Esophagus squamous epithelium (tissue), 5 donors: ENCODE measurements at regions not wholly inside any gene's neighbourhood (a gene's known extent, or its start where the extent isn't known, plus 50 kb on each side); places are given as distances from the start of the nearest gene placed in this dataset.
"Not testable (repeated sequence)": the region's sequence is repeated elsewhere in the genome, so short reads cannot be mapped to it uniquely, and the experiment has no call there.

Source experiments
- DNase-seq: peaks from one replicate; lab custom pipeline; 2025; lab: John Stamatoyannopoulos, UW
- H3K27ac ChIP-seq, 4 donors: fragments of 200-600 bp; sonication (generic); one replicate each; pipeline ENCODE4 v1.5.1; 2016 to 2019; ENCODE audit warnings: mild to moderate bottlenecking in 1 of 4
- H3K27me3 ChIP-seq, 4 donors: fragments of 200-600 bp; sonication (generic); 1 replicate in 3 of 4; 2 replicates in 1 of 4; pipeline versions ENCODE4 v1.5.1 to v1.6.0; 2017 to 2021; ENCODE audit warnings: antibody characterized with exemption in 1 of 4
- H3K36me3 ChIP-seq, 3 donors: fragments of 200-600 bp; sonication (generic); one replicate each; pipeline ENCODE4 v1.5.1; 2016 to 2019
- H3K4me1 ChIP-seq, 3 donors: fragments of 200-600 bp; sonication (generic); one replicate each; pipeline ENCODE4 v1.5.1; 2017 to 2019
- H3K4me3 ChIP-seq, 4 donors: fragments of 200-600 bp; sonication (generic); 1 replicate in 3 of 4; 2 replicates in 1 of 4; pipeline ENCODE4 v1.5.1; 2016 to 2019; ENCODE audit warnings: mild to moderate bottlenecking in 2 of 4, moderate library complexity in 1 of 4
- H3K9me3 ChIP-seq, 3 donors: fragments of 200-600 bp; sonication (generic); one replicate each; pipeline ENCODE4 v1.5.1; 2016 to 2019
- CTCF ChIP-seq, 6 experiments: fragments of 450-650 bp in 4 of 6; fragments of 200-600 bp in 2 of 6; sonication (generic) in 2 of 6; IDR thresholded peaks; one replicate each; pipeline ENCODE4 v1.5.1; 2016 to 2019; ENCODE audit warnings: antibody characterized with exemption in 6 of 6, mild to moderate bottlenecking in 4 of 6, moderate library complexity in 4 of 6
- POLR2A ChIP-seq, 4 donors: fragments of 450-650 bp; IDR thresholded peaks; one replicate each; pipeline ENCODE4 v1.6.1; 2017; ENCODE audit warnings: antibody characterized with exemption in 4 of 4, mild to moderate bottlenecking in 4 of 4, moderate library complexity in 3 of 4
- WGBS, 2 donors: methylation state at CpG; one replicate each; pipeline ENCODE4 v1.1.5; 2018; 5-methylcytosine and 5-hydroxymethylcytosine counted together
- intact Hi-C: fragments of 100-400 bp; cut with DNase I; formaldehyde crosslinking; loops from one replicate; pipeline ENCODE4 v1.15.0; 2022
- donor health status: DM: yes; HTN: yes; CAD: no.

DNA sequence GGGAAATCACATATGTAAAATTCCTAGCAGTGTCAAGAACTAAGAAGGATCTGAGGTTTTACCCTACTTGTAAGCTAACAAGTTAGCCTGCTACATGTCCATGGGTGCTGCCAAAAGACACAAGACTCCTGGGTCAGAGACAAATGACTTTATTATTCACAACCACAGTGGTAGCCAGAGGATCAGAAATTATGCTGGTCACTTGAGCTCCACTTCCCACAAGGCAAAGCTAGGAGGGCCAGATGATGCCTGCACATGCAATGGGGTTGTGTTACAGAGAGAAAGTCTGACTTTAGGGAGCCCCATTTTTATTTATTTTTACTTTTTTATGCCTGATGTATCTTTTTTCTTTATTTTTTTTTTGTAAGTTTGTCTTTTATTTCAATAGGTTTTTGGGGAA, 136.8 kb downstream of the S1PR1 start:
- TF ChIP-seq CTCF (IDR thresholded peaks at IDR 0.05) (no peak), POLR2A (IDR thresholded peaks at IDR 0.05) (no peak)
- Histone ChIP-seq H3K27me3 (no peaks in the 10 kb centered on the region), H3K4me3 (no peak overlapping the region), H3K27ac (no peak overlapping the region), H3K9me3 (no peaks in the 10 kb centered on the region), H3K36me3 (no peaks in the 10 kb centered on the region), H3K4me1 (peaks cover 0 to 18% (median 3%) of the 10 kb centered on the region in 3 donors)
- DNase-seq, result no peak
- intact Hi-C loops, result no loop called here

DNA sequence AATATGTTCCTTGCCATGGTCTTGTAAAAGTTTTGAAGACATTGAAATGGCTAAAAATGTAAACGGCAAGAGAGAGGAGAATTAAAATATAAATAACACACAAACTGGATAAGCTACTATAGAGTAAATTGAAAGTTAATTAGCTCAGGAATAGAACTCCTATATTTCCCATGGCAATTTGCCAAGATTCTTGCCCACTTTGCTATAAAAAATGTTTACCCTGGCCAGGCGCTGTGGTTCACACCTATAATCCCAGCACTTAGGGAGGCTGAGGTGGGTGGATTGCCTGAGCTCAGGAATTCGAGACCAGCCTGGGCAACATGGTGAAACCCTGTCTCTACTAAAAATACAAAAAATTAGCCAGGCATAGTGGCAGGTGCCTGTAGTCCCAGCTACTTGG, 138.6 kb downstream of the S1PR1 start:
- H3K9me3 ChIP-seq, H3K36me3 ChIP-seq, intact Hi-C loops, H3K27me3 ChIP-seq, DNase-seq, H3K4me3 ChIP-seq, H3K27ac ChIP-seq: not testable (repeated sequence)
- H3K4me1 ChIP-seq, result peaks cover 0 to 18% (median 3%) of the 10 kb centered on the region in 3 donors
- WGBS, 2 donors, result 46 to 48% methylated on average over 3 of the region's 3 CpGs

GRCh38 chr1:101376121-101377083, 139.6 kb downstream of the S1PR1 start:
- no peak for DNase-seq
- peaks cover 0 to 9% (median 0%) of the 10 kb centered on the region in 3 donors for H3K4me1 ChIP-seq
- H3K9me3 ChIP-seq, result no peaks in the 10 kb centered on the region
- 53 to 55% methylated on average over 8 of the region's 8 CpGs for WGBS, 2 donors
- intact Hi-C loops, result no loop called here
- H3K27me3 ChIP-seq, result no peaks in the 10 kb centered on the region
- H3K36me3 ChIP-seq, result no peaks in the 10 kb centered on the region
- H3K27ac ChIP-seq, result no peak overlapping the region
- H3K4me3 ChIP-seq, result no peak overlapping the region
- TF ChIP-seq CTCF (IDR thresholded peaks at IDR 0.05) (no peak), POLR2A (IDR thresholded peaks at IDR 0.05) (no peak)

GRCh38 chr1:101377084-101377835, 140.4 kb downstream of the S1PR1 start:
- peaks cover 0 to 7% (median 0%) of the 10 kb centered on the region in 3 donors for H3K4me1 ChIP-seq
- DNase-seq, result no peak
- H3K27me3 ChIP-seq, result no peaks in the 10 kb centered on the region
- H3K27ac ChIP-seq, result no peak overlapping the region
- no peak overlapping the region for H3K4me3 ChIP-seq
- 58 to 69% methylated on average over 3 to 4 of the region's 4 CpGs for WGBS, 2 donors
- no peaks in the 10 kb centered on the region for H3K9me3 ChIP-seq
- TF ChIP-seq CTCF (IDR thresholded peaks at IDR 0.05) (no peak), POLR2A (IDR thresholded peaks at IDR 0.05) (no peak)
- intact Hi-C loops, result no loop called here
- no peaks in the 10 kb centered on the region for H3K36me3 ChIP-seq

DNA sequence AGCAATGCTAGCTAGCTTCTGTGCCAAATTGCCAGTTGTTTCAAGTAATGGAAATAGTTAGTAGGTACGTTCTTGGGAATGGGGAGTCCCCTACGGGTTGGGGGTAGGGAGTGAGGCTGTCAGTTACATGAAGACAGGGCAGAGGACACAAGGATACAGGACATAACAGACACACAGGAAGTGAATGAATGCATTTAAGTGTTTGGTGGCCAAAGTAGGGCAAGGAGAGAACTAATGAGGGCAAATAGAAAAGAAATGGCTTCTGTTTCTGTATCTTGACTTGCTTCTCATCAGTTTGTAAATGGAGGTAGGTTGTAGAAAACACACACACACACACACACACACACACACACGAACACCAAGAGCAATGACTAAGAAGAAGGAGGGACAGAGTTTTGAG, 142.2 kb downstream of the S1PR1 start:
- TF ChIP-seq POLR2A (IDR thresholded peaks at IDR 0.05) (no peak), CTCF (IDR thresholded peaks at IDR 0.05) (no peak)
- no peak overlapping the region for H3K27ac ChIP-seq
- intact Hi-C loops, result no loop called here
- no peak overlapping the region for H3K4me3 ChIP-seq
- DNase-seq, result no peak
- H3K36me3 ChIP-seq, result no peaks in the 10 kb centered on the region
- peaks cover 0 to 7% (median 0%) of the 10 kb centered on the region in 3 donors for H3K4me1 ChIP-seq
- 66 to 72% methylated on average over 3 of the region's 3 CpGs for WGBS, 2 donors
- no peaks in the 10 kb centered on the region for H3K9me3 ChIP-seq
- H3K27me3 ChIP-seq, result no peaks in the 10 kb centered on the region
